ENCODE measurements at regions not wholly inside any gene's neighbourhood (a gene's known extent, or its start where the extent isn't known, plus 50 kb on each side); places are given as distances from the start of the nearest gene placed in this dataset.

GRCh38 chr2:5846881-5847280 lies 154.7 kb downstream of the SOX11 start:
- H3K4me1 ChIP-seq: no peaks in the 10 kb centered on the region
- no peak overlapping the region for H3K27ac ChIP-seq
- intact Hi-C loops (cut with DNase I; ENCODE audit: low total_unique reads): no loop called here
- no peak for DNase-seq
- no peak overlapping the region for H3K4me3 ChIP-seq
- TF ChIP-seq CTCF (IDR thresholded peaks at IDR 0.05 in 8 of 11, conservative IDR thresholded peaks at IDR 0.05 in 3 of 11): no peak
- no peak for TF ChIP-seq POLR2A (IDR thresholded peaks at IDR 0.05)
- TF ChIP-seq POLR2AphosphoS5 (IDR thresholded peaks at IDR 0.05): no peak
- H3K27me3 ChIP-seq (replicated peaks in 1 of 7): peaks cover 0 to 9% (median 0%) of the 10 kb centered on the region in 7 donors
- 87 to 92% (median 91%) methylated on average over 7 of the region's 7 CpGs for WGBS, 5 donors
- H3K9me3 ChIP-seq: no peaks in the 10 kb centered on the region
- H3K36me3 ChIP-seq: no peaks in the 10 kb centered on the region

GRCh38 chr2:5849562-5849961 lies 157.4 kb downstream of the SOX11 start:
- DNase-seq: no peak
- H3K36me3 ChIP-seq: no peaks in the 10 kb centered on the region
- no peak overlapping the region for H3K4me3 ChIP-seq
- no peak for TF ChIP-seq POLR2AphosphoS5 (IDR thresholded peaks at IDR 0.05)
- no peak for TF ChIP-seq POLR2A (IDR thresholded peaks at IDR 0.05)
- no peak for TF ChIP-seq CTCF (IDR thresholded peaks at IDR 0.05 in 8 of 11, conservative IDR thresholded peaks at IDR 0.05 in 3 of 11)
- intact Hi-C loops (cut with DNase I; ENCODE audit: low total_unique reads): no loop called here
- H3K27me3 ChIP-seq (replicated peaks in 1 of 7): no peaks in the 10 kb centered on the region
- WGBS, 5 donors: 59 to 74% (median 65%) methylated on average over 3 of the region's 3 CpGs
- no peaks in the 10 kb centered on the region for H3K9me3 ChIP-seq
- H3K4me1 ChIP-seq: no peaks in the 10 kb centered on the region
- no peak overlapping the region for H3K27ac ChIP-seq

- no peaks in the 10 kb centered on the region for H3K4me1 ChIP-seq
- DNase-seq: no peak
- no peaks in the 10 kb centered on the region for H3K36me3 ChIP-seq
- no peak overlapping the region for H3K4me3 ChIP-seq
- no peaks in the 10 kb centered on the region for H3K9me3 ChIP-seq
- TF ChIP-seq POLR2AphosphoS5 (IDR thresholded peaks at IDR 0.05): no peak
- TF ChIP-seq POLR2A (IDR thresholded peaks at IDR 0.05): no peak
- no peak for TF ChIP-seq CTCF (IDR thresholded peaks at IDR 0.05 in 8 of 11, conservative IDR thresholded peaks at IDR 0.05 in 3 of 11)
- no peak overlapping the region for H3K27ac ChIP-seq
- H3K27me3 ChIP-seq (replicated peaks in 1 of 7): no peaks in the 10 kb centered on the region
- intact Hi-C loops (cut with DNase I; ENCODE audit: low total_unique reads): no loop called here
Measured at GRCh38 chr2:5851410-5851809, 159.2 kb downstream of the SOX11 start.

- 85 to 100% (median 92%) methylated on average over 2 of the region's 2 CpGs for WGBS, 5 donors
- Histone ChIP-seq H3K27ac (no peak overlapping the region), H3K9me3 (peaks cover 0 to 23% (median 11%) of the 10 kb centered on the region in 8 donors), H3K27me3 (replicated peaks in 1 of 7) (no peaks in the 10 kb centered on the region), H3K4me3 (no peak overlapping the region), H3K36me3 (no peaks in the 10 kb centered on the region), H3K4me1 (no peaks in the 10 kb centered on the region)
- no peak for TF ChIP-seq CTCF (IDR thresholded peaks at IDR 0.05 in 8 of 11, conservative IDR thresholded peaks at IDR 0.05 in 3 of 11)
- TF ChIP-seq POLR2A (IDR thresholded peaks at IDR 0.05): no peak
- no peak for DNase-seq
- intact Hi-C loops (cut with DNase I; ENCODE audit: low total_unique reads): no loop called here
Measured at GRCh38 chr2:5854797-5855196, 162.6 kb downstream of the SOX11 start.

Measured in spleen (tissue), 11 donors.